GM21423 (cell line): ENCODE measurements at regions not wholly inside any gene's neighbourhood (a gene's known extent, or its start where the extent isn't known, plus 50 kb on each side); places are given as distances from the start of the nearest gene placed in this dataset.

Experiments
- ATAC-seq: cut with Tn5 transposase; IDR thresholded peaks from one replicate; pipeline ENCODE4 v1.9.1; 2021; ENCODE audit warnings: mild to moderate bottlenecking, moderate library complexity; ENCODE audit not compliant: unreplicated experiment

GRCh38 chr7:32152576-32152975, 82.4 kb upstream of the PDE1C start:
- ATAC-seq = no peak

DNA sequence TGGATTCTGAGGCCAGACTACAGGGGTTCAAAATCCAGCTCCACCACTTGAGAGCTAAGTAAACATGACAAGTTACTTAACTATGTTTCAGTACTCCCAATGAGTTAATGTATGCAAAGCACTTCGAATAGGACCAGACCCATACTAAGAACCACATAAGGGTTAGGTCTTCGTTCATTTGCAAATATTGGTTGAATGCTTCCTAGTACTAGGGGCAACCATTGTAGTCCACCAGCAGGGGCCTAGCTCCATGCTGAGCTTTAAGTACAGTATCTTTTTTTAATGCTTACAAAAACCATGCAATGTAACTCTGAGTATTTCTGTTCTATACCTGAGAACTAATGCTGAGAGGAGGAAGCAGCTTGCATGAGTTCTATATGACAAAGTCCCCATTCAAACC, 80.4 kb upstream of the PDE1C start:
- no peak for ATAC-seq

GRCh38 chr7:32150039-32150438, 79.8 kb upstream of the PDE1C start:
- ATAC-seq = no peak

GRCh38 chr7:32147546-32148268, 77.5 kb upstream of the PDE1C start:
- no peak for ATAC-seq

GRCh38 chr7:32145911-32146310, 75.7 kb upstream of the PDE1C start:
- no peak for ATAC-seq

GRCh38 chr7:32144676-32145075, 74.5 kb upstream of the PDE1C start:
- ATAC-seq = no peak

DNA sequence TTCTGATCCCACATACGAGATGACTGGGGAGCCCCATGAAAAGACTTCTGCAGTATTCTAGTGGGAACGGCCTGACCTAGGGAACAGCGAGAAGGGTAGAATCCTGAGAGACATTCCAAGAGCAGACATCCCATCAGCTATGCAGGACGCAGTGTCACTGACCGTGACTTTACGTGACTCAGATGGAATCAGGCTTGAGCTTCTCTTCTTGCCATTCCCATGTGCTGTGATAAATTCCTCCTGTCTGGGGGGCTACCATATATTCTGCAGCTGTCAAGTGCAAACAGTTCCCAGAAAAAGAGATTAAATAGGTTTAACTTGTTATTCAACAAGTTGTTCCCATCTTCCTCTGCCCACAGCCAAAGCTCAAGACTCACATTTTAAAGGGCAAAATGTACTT, 73.1 kb upstream of the PDE1C start:
- no peak for ATAC-seq

GRCh38 chr7:32142649-32143048, 72.4 kb upstream of the PDE1C start:
- ATAC-seq = no peak

- no peak for ATAC-seq
Observed at GRCh38 chr7:32140210-32140939, 70.2 kb upstream of the PDE1C start.

DNA sequence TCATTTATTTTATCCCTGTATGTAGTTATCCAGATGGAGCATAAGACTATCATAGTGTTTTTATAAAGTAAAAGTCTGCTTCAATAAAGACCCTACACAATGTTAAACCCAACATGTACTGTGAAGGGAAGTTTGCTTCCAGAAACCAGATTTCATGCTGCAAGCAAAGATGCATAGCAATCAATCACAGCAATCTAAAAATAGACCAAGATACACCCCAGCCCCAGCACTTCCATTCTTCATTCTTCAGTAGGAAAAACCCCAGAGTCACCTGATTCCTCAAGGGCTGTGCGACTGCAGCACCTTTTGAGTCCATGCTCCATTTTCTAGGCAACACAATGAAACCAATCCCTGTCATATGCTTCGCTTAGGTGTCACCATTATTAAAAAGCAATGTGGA, 66.9 kb upstream of the PDE1C start:
- ATAC-seq = no peak

- ATAC-seq = no peak
Observed at GRCh38 chr7:32131091-32131490, 60.9 kb upstream of the PDE1C start.

- ATAC-seq = no peak
Observed at GRCh38 chr7:32126843-32127242, 56.6 kb upstream of the PDE1C start.
